Prostate gland (tissue), 2 donors: ENCODE measurements at regions not wholly inside any gene's neighbourhood (a gene's known extent, or its start where the extent isn't known, plus 50 kb on each side); places are given as distances from the start of the nearest gene placed in this dataset.

Experiments
- DNase-seq: peaks from one replicate; pipeline ENCODE4 v3.0.0-alpha.2; 2019; ENCODE audit warnings: low spot score
- H3K27ac ChIP-seq, 2 donors: fragments of 200-600 bp; sonication (generic); 2 replicates each; pipeline ENCODE4 v1.5.1; 2017 to 2019
- H3K27me3 ChIP-seq: fragments of 200-600 bp; sonication (generic); replicated peaks from 2 replicates; pipeline ENCODE4 v1.5.1; 2019; ENCODE audit not compliant: insufficient read depth
- H3K36me3 ChIP-seq, 2 donors: fragments of 200-600 bp; sonication (generic); 1 replicate in 1 of 2; 2 replicates in 1 of 2; pipeline versions ENCODE4 v1.5.1 to v1.8.1; 2017 to 2019
- H3K4me1 ChIP-seq: fragments of 200-600 bp; sonication (generic); replicated peaks from 2 replicates; pipeline ENCODE4 v1.5.1; 2019
- H3K4me3 ChIP-seq, 2 donors: fragments of 200-600 bp; sonication (generic); 2 replicates each; pipeline ENCODE4 v1.5.1; 2017 to 2019
- H3K9me3 ChIP-seq: fragments of 200-600 bp; sonication (generic); 2 replicates; pipeline ENCODE4 v1.5.1; 2017
- POLR2A ChIP-seq: fragments of 450-650 bp; IDR thresholded peaks from one replicate; pipeline ENCODE4 v1.6.1; 2016; ENCODE audit warnings: antibody characterized with exemption, mild to moderate bottlenecking
- POLR2AphosphoS5 ChIP-seq: sonication (generic); formaldehyde crosslinking; IDR thresholded peaks from one replicate; pipeline ENCODE4 v1.6.1; 2017; ENCODE audit warnings: antibody characterized with exemption
- WGBS: methylation state at CpG from one replicate; pipeline ENCODE4 v1.1.5; 2018; 5-methylcytosine and 5-hydroxymethylcytosine counted together
- intact Hi-C: fragments of 100-400 bp; cut with DNase I; formaldehyde crosslinking; loops from one replicate; pipeline ENCODE4 v1.14.2; 2022
- TF ChIP-seq, protein P1 (sequence below), 4 experiments: fragments of 200-600 bp in 2 of 4; fragments of 450-650 bp in 2 of 4; sonication (generic) in 2 of 4; IDR thresholded peaks; 1 replicate in 3 of 4; 2 replicates in 1 of 4; pipeline ENCODE4 v1.5.1; 2016 to 2019; ENCODE audit warnings: antibody characterized with exemption in 4 of 4, mild to moderate bottlenecking in 2 of 4, moderate library complexity in 2 of 4

DNA sequence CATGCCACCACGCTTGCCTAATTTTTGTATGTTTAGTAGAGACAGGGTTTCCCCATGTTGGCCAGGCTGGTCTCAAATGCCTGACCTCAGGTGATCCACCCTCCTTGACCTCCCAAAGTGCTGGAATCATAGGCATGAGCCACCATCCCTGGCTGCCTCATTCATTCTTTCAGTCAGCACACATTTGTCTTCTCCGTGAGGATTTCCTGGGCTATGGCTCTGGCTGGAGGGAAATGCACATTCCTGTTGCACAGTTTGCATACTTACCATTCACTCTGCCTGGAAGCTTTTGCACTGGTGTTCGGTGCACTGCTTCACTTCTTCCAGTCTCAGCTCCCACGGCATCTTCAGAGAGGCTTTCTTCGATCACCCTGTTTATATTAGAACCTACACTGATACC, 267.8 kb downstream of the STIM2 start:
- 89% methylated on average over 5 of the region's 5 CpGs for WGBS
- Histone ChIP-seq H3K4me3 (no peak overlapping the region), H3K4me1 (no peaks in the 10 kb centered on the region), H3K27ac (no peak overlapping the region), H3K36me3 (no peaks in the 10 kb centered on the region), H3K27me3 (no peaks in the 10 kb centered on the region), H3K9me3 (no peaks in the 10 kb centered on the region)
- TF ChIP-seq, protein P1, sequence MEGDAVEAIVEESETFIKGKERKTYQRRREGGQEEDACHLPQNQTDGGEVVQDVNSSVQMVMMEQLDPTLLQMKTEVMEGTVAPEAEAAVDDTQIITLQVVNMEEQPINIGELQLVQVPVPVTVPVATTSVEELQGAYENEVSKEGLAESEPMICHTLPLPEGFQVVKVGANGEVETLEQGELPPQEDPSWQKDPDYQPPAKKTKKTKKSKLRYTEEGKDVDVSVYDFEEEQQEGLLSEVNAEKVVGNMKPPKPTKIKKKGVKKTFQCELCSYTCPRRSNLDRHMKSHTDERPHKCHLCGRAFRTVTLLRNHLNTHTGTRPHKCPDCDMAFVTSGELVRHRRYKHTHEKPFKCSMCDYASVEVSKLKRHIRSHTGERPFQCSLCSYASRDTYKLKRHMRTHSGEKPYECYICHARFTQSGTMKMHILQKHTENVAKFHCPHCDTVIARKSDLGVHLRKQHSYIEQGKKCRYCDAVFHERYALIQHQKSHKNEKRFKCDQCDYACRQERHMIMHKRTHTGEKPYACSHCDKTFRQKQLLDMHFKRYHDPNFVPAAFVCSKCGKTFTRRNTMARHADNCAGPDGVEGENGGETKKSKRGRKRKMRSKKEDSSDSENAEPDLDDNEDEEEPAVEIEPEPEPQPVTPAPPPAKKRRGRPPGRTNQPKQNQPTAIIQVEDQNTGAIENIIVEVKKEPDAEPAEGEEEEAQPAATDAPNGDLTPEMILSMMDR (IDR thresholded peaks at IDR 0.05): no peak
- TF ChIP-seq POLR2AphosphoS5: no peak
- no peak for TF ChIP-seq POLR2A
- intact Hi-C loops: no loop called here
- no peak for DNase-seq

DNA sequence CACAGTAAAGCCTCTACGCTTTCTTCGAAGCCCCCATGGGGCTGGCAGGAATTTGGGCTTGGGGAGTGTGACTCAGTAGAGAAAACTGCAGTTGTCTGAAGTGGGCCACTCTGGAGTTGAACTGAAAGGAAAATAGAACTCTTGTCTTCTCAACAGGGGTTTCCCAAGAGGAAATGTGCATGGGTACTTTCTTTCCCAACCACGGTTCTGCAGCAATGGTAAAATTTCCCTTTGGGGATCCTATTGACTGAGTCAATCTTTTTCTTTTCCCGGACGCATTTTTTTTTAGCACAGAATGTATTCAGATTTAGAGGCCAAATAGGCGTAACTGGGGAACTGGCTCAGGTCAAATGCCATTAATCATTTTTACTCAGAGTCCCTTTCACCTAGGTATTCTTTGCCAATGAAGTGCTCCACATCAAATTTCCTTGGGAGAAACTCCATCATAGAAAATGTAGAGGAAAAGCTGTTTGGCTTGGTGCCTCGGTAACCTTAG, 269.3 kb downstream of the STIM2 start:
- Histone ChIP-seq H3K4me3 (no peak overlapping the region), H3K4me1 (no peaks in the 10 kb centered on the region), H3K36me3 (no peaks in the 10 kb centered on the region), H3K9me3 (no peaks in the 10 kb centered on the region), H3K27me3 (no peaks in the 10 kb centered on the region), H3K27ac (no peak overlapping the region)
- 44% methylated on average over 7 of the region's 7 CpGs for WGBS
- intact Hi-C loops: no loop called here
- no peak for TF ChIP-seq POLR2AphosphoS5
- TF ChIP-seq, protein P1 (IDR thresholded peaks at IDR 0.05): no peak
- TF ChIP-seq POLR2A: no peak
- no peak for DNase-seq

DNA sequence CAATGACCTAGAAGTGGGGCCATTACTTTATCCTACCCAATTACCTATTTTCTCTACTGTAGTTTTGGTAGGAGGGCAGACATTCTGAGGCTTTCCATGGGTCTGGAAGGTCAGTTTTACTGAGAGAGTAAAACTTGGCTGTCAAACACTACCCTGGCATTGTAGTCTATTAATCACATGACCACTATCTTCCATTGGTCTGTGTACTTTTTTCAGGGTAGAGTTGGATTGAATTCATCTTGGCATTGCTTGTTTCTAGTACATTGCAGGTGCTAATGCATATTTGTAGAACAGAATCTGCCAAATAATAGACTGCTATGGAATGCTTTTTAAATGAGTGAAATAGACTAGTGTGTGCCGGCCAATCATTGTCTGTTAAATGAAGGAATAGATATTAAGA, 271.9 kb downstream of the STIM2 start:
- no peak for DNase-seq
- Histone ChIP-seq H3K27ac (no peak overlapping the region), H3K27me3 (no peaks in the 10 kb centered on the region), H3K4me3 (no peak overlapping the region), H3K4me1 (no peaks in the 10 kb centered on the region), H3K9me3 (no peaks in the 10 kb centered on the region), H3K36me3 (no peaks in the 10 kb centered on the region)
- intact Hi-C loops: no loop called here
- WGBS: 42% methylated on average over 1 of the region's 1 CpG
- TF ChIP-seq, protein P1 (IDR thresholded peaks at IDR 0.05): no peak
- TF ChIP-seq POLR2AphosphoS5: peak; percentile 53
- TF ChIP-seq POLR2A: no peak

DNA sequence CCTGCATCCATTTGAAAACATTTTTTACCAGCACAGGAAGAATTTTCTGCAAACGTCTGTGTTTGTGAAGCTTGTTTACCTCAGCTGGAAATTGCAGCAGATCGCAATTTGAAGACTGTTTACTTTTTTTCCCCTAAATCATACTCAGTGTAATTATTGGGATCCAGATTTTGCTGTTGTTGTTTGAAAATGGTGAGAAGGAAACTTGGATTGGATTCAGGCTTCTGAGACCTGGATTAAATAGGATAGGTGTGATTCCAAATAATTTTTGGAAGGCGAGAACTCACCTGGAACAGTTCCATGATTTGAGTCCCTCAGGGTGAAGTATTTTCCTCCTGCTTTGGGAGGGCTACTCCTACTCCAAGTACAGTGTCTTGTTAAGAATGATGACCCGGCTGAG, 279.8 kb downstream of the STIM2 start:
- TF ChIP-seq, protein P1 (IDR thresholded peaks at IDR 0.05): no peak
- TF ChIP-seq POLR2A (no peak), POLR2AphosphoS5 (no peak)
- H3K4me3 ChIP-seq: no peak overlapping the region
- H3K36me3 ChIP-seq: no peaks in the 10 kb centered on the region
- H3K27ac ChIP-seq: no peak overlapping the region
- WGBS: 47% methylated on average over 4 of the region's 4 CpGs
- no peaks in the 10 kb centered on the region for H3K4me1 ChIP-seq
- no peak for DNase-seq
- intact Hi-C loops: no loop called here
- no peaks in the 10 kb centered on the region for H3K27me3 ChIP-seq
- H3K9me3 ChIP-seq: no peaks in the 10 kb centered on the region

DNA sequence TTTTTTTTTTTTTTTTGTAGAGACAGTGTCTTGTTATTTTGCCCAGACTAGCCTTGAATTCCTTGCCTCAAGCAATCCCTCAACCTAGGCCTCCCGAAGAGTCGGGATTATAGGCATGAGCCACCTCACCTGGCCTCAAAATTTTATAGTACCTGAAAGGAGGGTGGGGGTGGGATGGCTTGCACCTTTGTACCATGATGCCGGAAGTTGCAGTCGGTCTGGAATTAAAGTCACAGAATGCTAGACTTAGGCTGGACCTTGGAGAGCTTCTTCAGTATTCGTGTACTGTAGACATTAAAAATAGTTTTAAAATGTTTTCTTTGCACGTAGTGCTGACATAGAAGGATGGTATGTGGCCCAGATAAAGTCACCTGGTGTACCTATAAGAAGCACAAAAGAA, 280.9 kb downstream of the STIM2 start:
- Histone ChIP-seq H3K36me3 (no peaks in the 10 kb centered on the region), H3K27me3 (no peaks in the 10 kb centered on the region), H3K9me3 (no peaks in the 10 kb centered on the region), H3K4me1 (no peaks in the 10 kb centered on the region), H3K27ac (no peak overlapping the region), H3K4me3 (no peak overlapping the region)
- intact Hi-C loops: no loop called here
- 86% methylated on average over 6 of the region's 6 CpGs for WGBS
- DNase-seq: no peak
- TF ChIP-seq POLR2A (no peak), POLR2AphosphoS5 (no peak)
- TF ChIP-seq, protein P1 (IDR thresholded peaks at IDR 0.05): no peak
